Osteocyte (in vitro differentiated cells): ENCODE measurements at regions not wholly inside any gene's neighbourhood (a gene's known extent, or its start where the extent isn't known, plus 50 kb on each side); places are given as distances from the start of the nearest gene placed in this dataset.

Experiments
- DNase-seq: peaks from one replicate; pipeline ENCODE4 v3.0.0; 2021; ENCODE audit warnings: mixed read lengths; ENCODE audit not compliant: unreplicated experiment; ENCODE audit errors: extremely low spot score
- H3K27ac Mint-ChIP-seq: one replicate; pipeline ENCODE4 v1.8.0; 2021; ENCODE audit warnings: mild to moderate bottlenecking, mixed read lengths; ENCODE audit not compliant: unreplicated experiment
- H3K27me3 Mint-ChIP-seq: one replicate; pipeline ENCODE4 v1.8.0; 2021; ENCODE audit warnings: mixed read lengths; ENCODE audit not compliant: unreplicated experiment
- H3K36me3 Mint-ChIP-seq: one replicate; pipeline ENCODE4 v1.8.0; 2021; ENCODE audit warnings: mixed read lengths; ENCODE audit not compliant: unreplicated experiment
- H3K4me1 Mint-ChIP-seq: one replicate; pipeline ENCODE4 v1.8.0; 2021; ENCODE audit warnings: mixed read lengths; ENCODE audit not compliant: unreplicated experiment
- H3K4me3 Mint-ChIP-seq: one replicate; pipeline ENCODE4 v1.8.0; 2021; ENCODE audit warnings: mild to moderate bottlenecking, moderate library complexity, mixed read lengths; ENCODE audit not compliant: unreplicated experiment
- H3K9me3 Mint-ChIP-seq: one replicate; pipeline ENCODE4 v1.8.0; 2021; ENCODE audit warnings: mixed read lengths; ENCODE audit not compliant: unreplicated experiment
- TF ChIP-seq, protein P1 (sequence below): fragments of 200-600 bp; sonication (generic); IDR thresholded peaks from 2 replicates; pipeline ENCODE4 v1.5.0; 2021; ENCODE audit warnings: antibody characterized with exemption, mild to moderate bottlenecking, moderate library complexity

DNA sequence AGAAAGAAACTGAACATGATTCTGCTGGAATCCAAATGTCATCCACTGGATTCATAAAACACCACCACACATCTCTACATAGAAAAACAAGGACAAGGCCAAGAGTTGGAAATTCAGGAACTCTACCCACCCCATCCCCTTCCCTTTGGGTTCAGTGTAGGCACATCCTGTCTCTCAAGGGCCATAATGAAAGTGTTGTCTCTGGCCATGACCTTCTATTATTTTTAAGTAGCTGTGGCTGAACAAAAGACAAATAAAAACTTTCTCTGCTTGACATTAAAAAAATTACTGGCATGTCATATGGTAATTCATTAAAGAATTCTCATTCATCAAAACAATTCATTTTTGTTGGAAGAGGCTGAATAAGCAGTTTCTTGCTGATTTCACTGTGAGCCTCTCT, 54.9 kb upstream of the ZBTB18 start:
- H3K9me3 Mint-ChIP-seq = peaks cover 3% of the 10 kb centered on the region
- H3K4me1 Mint-ChIP-seq = no peaks in the 10 kb centered on the region
- TF ChIP-seq, protein P1, sequence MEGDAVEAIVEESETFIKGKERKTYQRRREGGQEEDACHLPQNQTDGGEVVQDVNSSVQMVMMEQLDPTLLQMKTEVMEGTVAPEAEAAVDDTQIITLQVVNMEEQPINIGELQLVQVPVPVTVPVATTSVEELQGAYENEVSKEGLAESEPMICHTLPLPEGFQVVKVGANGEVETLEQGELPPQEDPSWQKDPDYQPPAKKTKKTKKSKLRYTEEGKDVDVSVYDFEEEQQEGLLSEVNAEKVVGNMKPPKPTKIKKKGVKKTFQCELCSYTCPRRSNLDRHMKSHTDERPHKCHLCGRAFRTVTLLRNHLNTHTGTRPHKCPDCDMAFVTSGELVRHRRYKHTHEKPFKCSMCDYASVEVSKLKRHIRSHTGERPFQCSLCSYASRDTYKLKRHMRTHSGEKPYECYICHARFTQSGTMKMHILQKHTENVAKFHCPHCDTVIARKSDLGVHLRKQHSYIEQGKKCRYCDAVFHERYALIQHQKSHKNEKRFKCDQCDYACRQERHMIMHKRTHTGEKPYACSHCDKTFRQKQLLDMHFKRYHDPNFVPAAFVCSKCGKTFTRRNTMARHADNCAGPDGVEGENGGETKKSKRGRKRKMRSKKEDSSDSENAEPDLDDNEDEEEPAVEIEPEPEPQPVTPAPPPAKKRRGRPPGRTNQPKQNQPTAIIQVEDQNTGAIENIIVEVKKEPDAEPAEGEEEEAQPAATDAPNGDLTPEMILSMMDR = no peak
- no peak for DNase-seq
- no peaks in the 10 kb centered on the region for H3K36me3 Mint-ChIP-seq
- H3K27ac Mint-ChIP-seq = no peak overlapping the region
- no peak overlapping the region for H3K4me3 Mint-ChIP-seq
- no peaks in the 10 kb centered on the region for H3K27me3 Mint-ChIP-seq

DNA sequence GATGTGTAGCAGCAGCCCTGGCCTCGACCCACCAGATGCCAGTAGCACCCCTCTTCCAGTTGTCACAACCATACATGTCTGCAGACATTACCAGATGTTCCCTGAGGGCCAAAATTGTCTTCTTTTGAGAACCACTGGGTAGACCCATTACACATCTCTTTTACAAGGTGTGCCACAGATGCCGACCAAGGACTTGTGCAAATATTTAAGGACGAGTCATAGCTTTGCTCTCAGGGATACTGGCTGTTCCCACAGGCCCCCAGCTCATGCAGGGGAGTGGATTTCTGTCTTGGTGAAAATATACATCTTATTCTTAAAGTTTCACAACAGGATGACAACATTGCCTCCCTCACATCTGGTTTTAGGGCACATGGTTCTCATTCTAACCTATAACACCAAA, 59.4 kb upstream of the ZBTB18 start:
- H3K36me3 Mint-ChIP-seq = no peaks in the 10 kb centered on the region
- H3K27me3 Mint-ChIP-seq = no peaks in the 10 kb centered on the region
- H3K27ac Mint-ChIP-seq = no peak overlapping the region
- H3K4me1 Mint-ChIP-seq = no peaks in the 10 kb centered on the region
- H3K4me3 Mint-ChIP-seq = no peak overlapping the region
- H3K9me3 Mint-ChIP-seq = peaks cover 7% of the 10 kb centered on the region
- no peak for DNase-seq
- TF ChIP-seq, protein P1 = no peak

DNA sequence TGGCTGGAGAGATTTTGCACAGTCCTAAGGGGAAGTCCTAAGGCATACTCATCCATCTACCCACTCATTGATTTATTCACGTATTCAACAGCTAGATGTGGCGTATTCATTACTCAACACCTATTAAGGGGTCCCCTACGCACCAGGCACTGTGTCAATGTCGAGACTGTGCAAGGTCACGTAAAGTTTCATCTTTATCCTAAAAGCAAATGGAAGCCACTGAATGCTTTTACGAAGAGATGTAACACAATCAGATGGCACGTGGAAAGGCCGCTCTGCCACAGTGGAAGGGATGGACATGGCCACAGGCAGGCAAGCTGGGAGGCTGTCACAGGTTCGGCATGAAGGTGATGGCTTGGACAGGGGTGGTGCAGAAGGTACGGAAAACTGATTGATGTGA, 66.3 kb upstream of the ZBTB18 start:
- H3K27ac Mint-ChIP-seq = no peak overlapping the region
- no peaks in the 10 kb centered on the region for H3K4me1 Mint-ChIP-seq
- no peak overlapping the region for H3K4me3 Mint-ChIP-seq
- peaks cover 4% of the 10 kb centered on the region for H3K9me3 Mint-ChIP-seq
- H3K27me3 Mint-ChIP-seq = no peaks in the 10 kb centered on the region
- H3K36me3 Mint-ChIP-seq = no peaks in the 10 kb centered on the region
- TF ChIP-seq, protein P1 = no peak
- peak; percentile 63 for DNase-seq

DNA sequence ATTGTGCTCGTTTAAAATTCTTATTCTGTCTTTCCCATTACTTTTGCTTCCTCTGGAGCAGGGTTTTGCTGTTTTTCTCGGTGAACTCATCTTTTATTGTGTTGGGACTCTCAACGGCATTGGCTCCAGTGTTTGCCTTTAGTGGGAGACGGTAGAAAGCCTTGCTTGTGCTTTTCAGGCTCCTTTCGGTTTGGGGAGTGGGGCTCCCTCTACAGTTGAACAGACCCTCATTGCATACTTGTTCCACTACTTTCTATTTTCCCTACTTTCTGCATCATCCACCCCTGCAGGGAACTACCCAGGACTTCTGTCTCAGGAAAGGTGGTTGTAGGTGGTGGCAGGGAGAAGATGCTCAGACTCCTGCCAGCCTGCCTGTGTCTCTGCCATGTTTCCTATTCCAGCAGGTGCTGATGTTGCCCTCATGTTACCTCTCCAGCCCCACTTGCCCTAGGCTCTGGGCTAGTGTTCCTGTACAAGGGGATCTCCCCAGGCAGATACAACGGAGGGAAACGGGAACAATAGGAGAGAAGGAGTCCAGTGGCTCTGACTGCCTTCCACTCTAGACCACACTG, 68.5 kb upstream of the ZBTB18 start:
- peaks cover 3% of the 10 kb centered on the region for H3K4me1 Mint-ChIP-seq
- no peaks in the 10 kb centered on the region for H3K27me3 Mint-ChIP-seq
- TF ChIP-seq, protein P1 = no peak
- DNase-seq = peak; percentile 74
- no peak overlapping the region for H3K4me3 Mint-ChIP-seq
- no peak overlapping the region for H3K27ac Mint-ChIP-seq
- peaks cover 4% of the 10 kb centered on the region for H3K9me3 Mint-ChIP-seq
- H3K36me3 Mint-ChIP-seq = no peaks in the 10 kb centered on the region

DNA sequence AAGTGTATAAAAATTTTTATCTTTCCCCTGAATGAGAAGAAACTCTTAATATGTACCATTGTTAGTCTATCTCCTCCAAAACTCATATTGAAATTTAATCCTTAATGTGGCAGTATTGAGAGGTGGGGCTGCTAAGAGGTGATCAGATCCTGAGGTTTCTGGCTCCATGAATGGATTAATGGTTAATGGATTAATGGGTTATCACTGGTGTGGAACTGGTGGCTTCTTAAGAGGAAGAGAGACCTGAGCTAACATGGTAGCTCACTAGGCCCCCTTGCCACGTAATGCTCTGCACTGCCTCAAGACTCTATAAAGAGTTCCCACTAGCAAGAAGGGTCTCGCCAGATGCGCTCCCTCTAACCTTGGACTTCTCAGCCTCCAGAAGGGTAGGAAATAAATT, 70.6 kb upstream of the ZBTB18 start:
- H3K9me3 Mint-ChIP-seq = no peaks in the 10 kb centered on the region
- TF ChIP-seq, protein P1 = no peak
- H3K36me3 Mint-ChIP-seq = no peaks in the 10 kb centered on the region
- H3K4me1 Mint-ChIP-seq = peaks cover 18% of the 10 kb centered on the region
- no peaks in the 10 kb centered on the region for H3K27me3 Mint-ChIP-seq
- H3K27ac Mint-ChIP-seq = no peak overlapping the region
- no peak overlapping the region for H3K4me3 Mint-ChIP-seq
- DNase-seq = no peak
